SK-N-SH treated with all-trans-retinoic acid at 6 μM for 48 hours (cell line): ENCODE measurements at regions not wholly inside any gene's neighbourhood (a gene's known extent, or its start where the extent isn't known, plus 50 kb on each side); places are given as distances from the start of the nearest gene placed in this dataset.

Source experiments
- ATAC-seq: fragments of 200-7000 bp; cut with Tn5 transposase; 3 replicates; pipeline ENCODE4 v1.9.1; 2020; ENCODE audit warnings: mild to moderate bottlenecking, moderate library complexity
- BACH2 ChIP-seq: fragments of 250-450 bp; sonication (Bioruptor Pico); IDR thresholded peaks from 2 replicates; pipeline ENCODE4 v1.9.0; 2021; ENCODE audit warnings: mild to moderate bottlenecking, borderline replicate concordance
- CSDC2 ChIP-seq: fragments of 250-450 bp; sonication (Bioruptor Pico); IDR thresholded peaks from 2 replicates; pipeline ENCODE4 v1.5.0; 2020; ENCODE audit warnings: mild to moderate bottlenecking, moderate library complexity
- ESRRG ChIP-seq: fragments of 250-450 bp; sonication (Bioruptor Pico); IDR thresholded peaks from 2 replicates; pipeline ENCODE4 v1.6.1; 2021; ENCODE audit warnings: mild to moderate bottlenecking
- GLIS3 ChIP-seq: fragments of 250-450 bp; sonication (Bioruptor Pico); IDR thresholded peaks from 2 replicates; pipeline ENCODE4 v1.5.0; 2020; ENCODE audit warnings: mild to moderate bottlenecking, moderate library complexity
- ISL1 ChIP-seq: fragments of 250-450 bp; sonication (Bioruptor Pico); IDR thresholded peaks from 2 replicates; pipeline ENCODE4 v2.1.2; 2022; ENCODE audit warnings: mild to moderate bottlenecking, moderate library complexity
- PATZ1 ChIP-seq: fragments of 250-450 bp; sonication (Bioruptor Pico); IDR thresholded peaks from 2 replicates; pipeline ENCODE4 v1.8.0; 2020; ENCODE audit warnings: mild to moderate bottlenecking, moderate library complexity, borderline replicate concordance
- PPARA ChIP-seq: fragments of 250-450 bp; sonication (Bioruptor Pico); IDR thresholded peaks from 2 replicates; pipeline ENCODE4 v1.5.0; 2020; ENCODE audit warnings: mild to moderate bottlenecking, borderline replicate concordance
- RARB ChIP-seq: fragments of 250-450 bp; sonication (Bioruptor Pico); IDR thresholded peaks from 2 replicates; pipeline ENCODE4 v1.8.0; 2021; ENCODE audit warnings: mild to moderate bottlenecking, moderate library complexity
- SNAI2 ChIP-seq: fragments of 250-450 bp; sonication (Bioruptor Pico); IDR thresholded peaks from 2 replicates; pipeline ENCODE4 v1.5.0; 2020; ENCODE audit warnings: mild to moderate bottlenecking, moderate library complexity
- TOX ChIP-seq: fragments of 250-450 bp; sonication (Bioruptor Pico); IDR thresholded peaks from 2 replicates; pipeline ENCODE4 v1.8.0; 2021; ENCODE audit warnings: mild to moderate bottlenecking, moderate library complexity, borderline replicate concordance
- TSHZ2 ChIP-seq: fragments of 250-450 bp; sonication (Bioruptor Pico); IDR thresholded peaks from 2 replicates; pipeline ENCODE4 v1.5.0; 2020; ENCODE audit warnings: mild to moderate bottlenecking, moderate library complexity
- ZC3H10 ChIP-seq: fragments of 250-450 bp; sonication (Bioruptor Pico); IDR thresholded peaks from 2 replicates; pipeline ENCODE4 v1.5.1; 2021; ENCODE audit warnings: mild to moderate bottlenecking, moderate library complexity
- ZFP3 ChIP-seq: fragments of 250-450 bp; sonication (Bioruptor Pico); IDR thresholded peaks from 2 replicates; pipeline ENCODE4 v1.5.0; 2020; ENCODE audit warnings: mild to moderate bottlenecking, moderate library complexity
- ZFP30 ChIP-seq: fragments of 450-650 bp; formaldehyde crosslinking; IDR thresholded peaks from 2 replicates; pipeline ENCODE4 v1.5.0; 2022; ENCODE audit warnings: mild to moderate bottlenecking, moderate library complexity
- ZNF565 ChIP-seq: fragments of 450-650 bp; formaldehyde crosslinking; conservative IDR thresholded peaks from 2 replicates; pipeline ENCODE4 v1.5.0; 2020; ENCODE audit warnings: low read depth, mild to moderate bottlenecking, moderate library complexity
- ZNF70 ChIP-seq: fragments of 450-650 bp; formaldehyde crosslinking; IDR thresholded peaks from 2 replicates; pipeline ENCODE4 v1.5.0; 2020; ENCODE audit warnings: mild to moderate bottlenecking, moderate library complexity
- ZNF8 ChIP-seq: fragments of 450-650 bp; formaldehyde crosslinking; IDR thresholded peaks from 2 replicates; pipeline ENCODE4 v1.5.0; 2020; ENCODE audit warnings: mild to moderate bottlenecking, moderate library complexity
- TF ChIP-seq, protein P1 (sequence below): fragments of 250-450 bp; sonication (Bioruptor Pico); IDR thresholded peaks from 2 replicates; pipeline ENCODE4 v1.5.1; 2020; ENCODE audit warnings: low read depth, mild to moderate bottlenecking, moderate library complexity
- TF ChIP-seq, protein P2 (sequence below): fragments of 250-450 bp; sonication (Bioruptor Pico); IDR thresholded peaks from 2 replicates; pipeline ENCODE4 v1.8.0; 2021; ENCODE audit warnings: low read depth, mild to moderate bottlenecking, moderate library complexity, borderline replicate concordance
- TF ChIP-seq, protein P3 (sequence below): fragments of 250-450 bp; sonication (Bioruptor Pico); IDR thresholded peaks from 2 replicates; pipeline ENCODE4 v1.5.1; 2021; ENCODE audit warnings: mild to moderate bottlenecking, moderate library complexity

DNA sequence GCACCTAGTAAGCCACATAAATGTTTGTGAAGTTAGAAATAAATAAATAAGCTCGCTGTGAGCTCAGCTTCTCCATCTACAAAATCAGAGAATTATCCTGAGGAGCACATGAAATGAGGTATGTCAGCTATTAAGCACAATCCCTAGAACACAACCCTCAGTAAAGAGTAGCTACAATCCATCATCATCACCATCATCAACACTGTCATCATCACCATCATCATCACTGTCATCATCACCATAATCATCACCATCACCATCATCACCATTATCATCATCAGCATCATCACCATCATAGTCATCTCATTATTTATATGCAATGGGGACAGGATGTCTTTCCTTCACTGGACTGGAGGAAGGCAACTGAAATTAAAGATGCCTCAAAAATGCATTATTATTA is 189.6 kb downstream of the NPHP4 start:
- ATAC-seq, result no peak
- TF ChIP-seq, protein P1, sequence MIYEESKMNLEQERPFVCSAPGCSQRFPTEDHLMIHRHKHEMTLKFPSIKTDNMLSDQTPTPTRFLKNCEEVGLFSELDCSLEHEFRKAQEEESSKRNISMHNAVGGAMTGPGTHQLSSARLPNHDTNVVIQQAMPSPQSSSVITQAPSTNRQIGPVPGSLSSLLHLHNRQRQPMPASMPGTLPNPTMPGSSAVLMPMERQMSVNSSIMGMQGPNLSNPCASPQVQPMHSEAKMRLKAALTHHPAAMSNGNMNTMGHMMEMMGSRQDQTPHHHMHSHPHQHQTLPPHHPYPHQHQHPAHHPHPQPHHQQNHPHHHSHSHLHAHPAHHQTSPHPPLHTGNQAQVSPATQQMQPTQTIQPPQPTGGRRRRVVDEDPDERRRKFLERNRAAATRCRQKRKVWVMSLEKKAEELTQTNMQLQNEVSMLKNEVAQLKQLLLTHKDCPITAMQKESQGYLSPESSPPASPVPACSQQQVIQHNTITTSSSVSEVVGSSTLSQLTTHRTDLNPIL (CRISPR knock-in tag), result no peak
- TF ChIP-seq ZNF70, result no peak
- TF ChIP-seq TSHZ2 (CRISPR knock-in tag), result no peak
- no peak for TF ChIP-seq BACH2 (CRISPR knock-in tag)
- TF ChIP-seq PPARA (CRISPR knock-in tag), result no peak
- no peak for TF ChIP-seq CSDC2
- TF ChIP-seq GLIS3, result no peak
- TF ChIP-seq, protein P2, sequence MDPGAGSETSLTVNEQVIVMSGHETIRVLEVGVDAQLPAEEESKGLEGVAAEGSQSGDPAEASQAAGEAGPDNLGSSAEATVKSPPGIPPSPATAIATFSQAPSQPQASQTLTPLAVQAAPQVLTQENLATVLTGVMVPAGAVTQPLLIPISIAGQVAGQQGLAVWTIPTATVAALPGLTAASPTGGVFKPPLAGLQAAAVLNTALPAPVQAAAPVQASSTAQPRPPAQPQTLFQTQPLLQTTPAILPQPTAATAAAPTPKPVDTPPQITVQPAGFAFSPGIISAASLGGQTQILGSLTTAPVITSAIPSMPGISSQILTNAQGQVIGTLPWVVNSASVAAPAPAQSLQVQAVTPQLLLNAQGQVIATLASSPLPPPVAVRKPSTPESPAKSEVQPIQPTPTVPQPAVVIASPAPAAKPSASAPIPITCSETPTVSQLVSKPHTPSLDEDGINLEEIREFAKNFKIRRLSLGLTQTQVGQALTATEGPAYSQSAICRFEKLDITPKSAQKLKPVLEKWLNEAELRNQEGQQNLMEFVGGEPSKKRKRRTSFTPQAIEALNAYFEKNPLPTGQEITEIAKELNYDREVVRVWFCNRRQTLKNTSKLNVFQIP (CRISPR knock-in tag), result no peak
- no peak for TF ChIP-seq TOX (CRISPR knock-in tag)
- TF ChIP-seq SNAI2, result no peak

DNA sequence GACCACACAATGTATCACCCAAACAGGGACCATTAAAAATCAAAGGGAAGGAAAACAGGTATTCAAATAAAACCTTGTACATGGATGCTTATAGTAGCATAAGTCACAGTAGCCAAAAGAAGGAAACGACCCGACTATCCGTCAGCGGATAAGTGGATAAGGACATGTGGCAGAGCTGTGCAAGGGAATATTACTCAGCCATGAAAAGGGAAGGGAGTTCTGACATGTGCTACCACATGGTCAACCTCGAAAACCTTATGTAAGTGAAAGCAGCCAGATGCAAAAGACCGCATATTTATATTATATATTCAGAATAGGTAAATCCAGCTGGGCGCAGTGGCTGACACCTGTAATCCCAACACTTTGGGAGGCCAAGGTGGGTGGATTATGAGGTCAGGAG is 193.3 kb downstream of the NPHP4 start:
- no peak for TF ChIP-seq SNAI2
- no peak for TF ChIP-seq PPARA (CRISPR knock-in tag)
- TF ChIP-seq ESRRG (CRISPR knock-in tag), result no peak
- TF ChIP-seq TSHZ2 (CRISPR knock-in tag), result no peak
- TF ChIP-seq PATZ1 (CRISPR knock-in tag), result no peak
- TF ChIP-seq ZFP30, result no peak
- no peak for ATAC-seq

- ATAC-seq, result no peak
- TF ChIP-seq ZC3H10 (CRISPR knock-in tag) (no peak), CSDC2 (no peak), SNAI2 (no peak), ZNF565 (CRISPR knock-in tag) (no peak), ISL1 (no peak), PPARA (CRISPR knock-in tag) (no peak), ZFP3 (CRISPR knock-in tag) (no peak), ZFP30 (no peak), ZNF70 (no peak), ZNF8 (CRISPR knock-in tag) (no peak), TSHZ2 (CRISPR knock-in tag) (no peak), GLIS3 (no peak), RARB (CRISPR knock-in tag) (no peak)
- TF ChIP-seq, protein P1 (CRISPR knock-in tag), result no peak
- TF ChIP-seq, protein P3, sequence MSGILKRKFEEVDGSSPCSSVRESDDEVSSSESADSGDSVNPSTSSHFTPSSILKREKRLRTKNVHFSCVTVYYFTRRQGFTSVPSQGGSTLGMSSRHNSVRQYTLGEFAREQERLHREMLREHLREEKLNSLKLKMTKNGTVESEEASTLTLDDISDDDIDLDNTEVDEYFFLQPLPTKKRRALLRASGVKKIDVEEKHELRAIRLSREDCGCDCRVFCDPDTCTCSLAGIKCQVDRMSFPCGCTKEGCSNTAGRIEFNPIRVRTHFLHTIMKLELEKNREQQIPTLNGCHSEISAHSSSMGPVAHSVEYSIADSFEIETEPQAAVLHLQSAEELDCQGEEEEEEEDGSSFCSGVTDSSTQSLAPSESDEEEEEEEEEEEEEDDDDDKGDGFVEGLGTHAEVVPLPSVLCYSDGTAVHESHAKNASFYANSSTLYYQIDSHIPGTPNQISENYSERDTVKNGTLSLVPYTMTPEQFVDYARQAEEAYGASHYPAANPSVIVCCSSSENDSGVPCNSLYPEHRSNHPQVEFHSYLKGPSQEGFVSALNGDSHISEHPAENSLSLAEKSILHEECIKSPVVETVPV (CRISPR knock-in tag), result no peak
These were observed 194.0 kb downstream of the NPHP4 start for GRCh38 chr1:5798151-5798730.
